ENCODE measurements at regions not wholly inside any gene's neighbourhood (a gene's known extent, or its start where the extent isn't known, plus 50 kb on each side); places are given as distances from the start of the nearest gene placed in this dataset.

GRCh38 chr2:167475791-167476190, 587.5 kb downstream of the XIRP2 start:
- TF ChIP-seq CTCF (IDR thresholded peaks at IDR 0.05; ENCODE audit: low read depth, low read length, missing input control) (no peak), SP1 (IDR thresholded peaks at IDR 0.05) (no peak), GABPA (IDR thresholded peaks at IDR 0.05 in 1 of 2, conservative IDR thresholded peaks at IDR 0.05 in 1 of 2) (no peak), ZBTB33 (IDR thresholded peaks at IDR 0.05) (no peak), RXRA (IDR thresholded peaks at IDR 0.05) (no peak), YY1 (IDR thresholded peaks at IDR 0.05) (no peak), MAX (IDR thresholded peaks at IDR 0.05) (no peak), NR2F2 (IDR thresholded peaks at IDR 0.05) (no peak), EGR1 (IDR thresholded peaks at IDR 0.05; ENCODE audit: low read depth in 2 of 2) (no peak)
